Prostate gland (tissue), 2 donors: ENCODE measurements at regions not wholly inside any gene's neighbourhood (a gene's known extent, or its start where the extent isn't known, plus 50 kb on each side); places are given as distances from the start of the nearest gene placed in this dataset.

Source experiments
- DNase-seq: peaks from one replicate; pipeline ENCODE4 v3.0.0-alpha.2; 2019; ENCODE audit warnings: low spot score
- H3K27ac ChIP-seq, 2 donors: fragments of 200-600 bp; sonication (generic); 2 replicates each; pipeline ENCODE4 v1.5.1; 2017 to 2019
- H3K27me3 ChIP-seq: fragments of 200-600 bp; sonication (generic); replicated peaks from 2 replicates; pipeline ENCODE4 v1.5.1; 2019; ENCODE audit not compliant: insufficient read depth
- H3K36me3 ChIP-seq, 2 donors: fragments of 200-600 bp; sonication (generic); 1 replicate in 1 of 2; 2 replicates in 1 of 2; pipeline versions ENCODE4 v1.5.1 to v1.8.1; 2017 to 2019
- H3K4me1 ChIP-seq: fragments of 200-600 bp; sonication (generic); replicated peaks from 2 replicates; pipeline ENCODE4 v1.5.1; 2019
- H3K4me3 ChIP-seq, 2 donors: fragments of 200-600 bp; sonication (generic); 2 replicates each; pipeline ENCODE4 v1.5.1; 2017 to 2019
- H3K9me3 ChIP-seq: fragments of 200-600 bp; sonication (generic); 2 replicates; pipeline ENCODE4 v1.5.1; 2017
- CTCF ChIP-seq, 4 experiments: fragments of 200-600 bp in 2 of 4; fragments of 450-650 bp in 2 of 4; sonication (generic) in 2 of 4; IDR thresholded peaks; 1 replicate in 3 of 4; 2 replicates in 1 of 4; pipeline ENCODE4 v1.5.1; 2016 to 2019; ENCODE audit warnings: antibody characterized with exemption in 4 of 4, mild to moderate bottlenecking in 2 of 4, moderate library complexity in 2 of 4
- POLR2A ChIP-seq: fragments of 450-650 bp; IDR thresholded peaks from one replicate; pipeline ENCODE4 v1.6.1; 2016; ENCODE audit warnings: antibody characterized with exemption, mild to moderate bottlenecking
- POLR2AphosphoS5 ChIP-seq: sonication (generic); formaldehyde crosslinking; IDR thresholded peaks from one replicate; pipeline ENCODE4 v1.6.1; 2017; ENCODE audit warnings: antibody characterized with exemption
- WGBS: methylation state at CpG from one replicate; pipeline ENCODE4 v1.1.5; 2018; 5-methylcytosine and 5-hydroxymethylcytosine counted together
- intact Hi-C: fragments of 100-400 bp; cut with DNase I; formaldehyde crosslinking; loops from one replicate; pipeline ENCODE4 v1.14.2; 2022

DNA sequence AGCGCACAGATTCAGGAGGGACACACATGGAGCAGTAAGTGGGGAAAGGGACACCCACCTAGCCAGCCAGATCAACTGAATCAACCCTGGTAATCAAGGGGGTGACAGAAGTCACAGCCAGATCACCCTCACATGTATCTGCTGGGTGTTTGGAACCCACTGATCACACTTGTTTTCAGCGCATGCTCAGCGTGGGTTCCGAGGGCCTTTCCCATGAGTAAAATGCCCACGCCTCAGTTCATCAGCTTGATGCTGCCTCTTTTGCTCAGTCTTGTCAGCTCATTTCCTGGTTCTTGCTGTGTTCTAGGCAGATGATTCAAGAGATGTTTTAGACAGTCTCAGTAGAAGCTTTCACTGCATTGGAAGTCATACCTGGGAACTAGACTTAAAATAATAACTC lies 123.2 kb upstream of the SLC30A5 start:
- H3K27me3 ChIP-seq: no peaks in the 10 kb centered on the region
- 99% methylated on average over 5 of the region's 5 CpGs for WGBS

DNA sequence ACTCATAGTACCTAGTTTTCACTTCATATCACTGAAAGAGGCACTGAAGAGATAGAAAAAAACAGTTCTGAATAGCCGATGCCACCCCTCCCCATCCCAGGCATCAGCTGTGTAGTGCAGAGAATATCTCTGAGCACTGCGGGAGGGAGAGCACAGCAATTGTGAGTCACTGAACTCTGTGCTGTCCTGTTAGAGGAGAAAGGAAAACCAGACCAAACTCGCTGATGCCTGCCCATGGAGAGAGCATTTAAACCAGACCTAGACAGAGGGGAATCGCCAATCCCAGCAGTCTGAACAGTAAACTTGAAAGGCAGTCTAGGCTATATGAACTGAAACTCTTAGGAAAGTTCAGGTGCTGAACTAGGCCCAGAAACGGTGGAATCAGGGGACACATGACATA lies 120.1 kb upstream of the SLC30A5 start:
- H3K9me3 ChIP-seq: no peaks in the 10 kb centered on the region
- WGBS: 99% methylated on average over 5 of the region's 5 CpGs
- intact Hi-C loops: no loop called here
- no peaks in the 10 kb centered on the region for H3K4me1 ChIP-seq
- H3K27me3 ChIP-seq: no peaks in the 10 kb centered on the region
- no peak overlapping the region for H3K4me3 ChIP-seq
- no peaks in the 10 kb centered on the region for H3K36me3 ChIP-seq
- DNase-seq: no peak
- no peak overlapping the region for H3K27ac ChIP-seq
- TF ChIP-seq CTCF (IDR thresholded peaks at IDR 0.05) (no peak), POLR2AphosphoS5 (no peak), POLR2A (no peak)

More for the DNA sequence above, 123.2 kb upstream of the SLC30A5 start:
- intact Hi-C loops: no loop called here
- TF ChIP-seq CTCF (IDR thresholded peaks at IDR 0.05) (no peak), POLR2AphosphoS5 (no peak), POLR2A (no peak)
- H3K27ac ChIP-seq: no peak overlapping the region
- no peak for DNase-seq
- H3K9me3 ChIP-seq: no peaks in the 10 kb centered on the region
- no peaks in the 10 kb centered on the region for H3K4me1 ChIP-seq
- H3K36me3 ChIP-seq: no peaks in the 10 kb centered on the region
- no peak overlapping the region for H3K4me3 ChIP-seq

DNA sequence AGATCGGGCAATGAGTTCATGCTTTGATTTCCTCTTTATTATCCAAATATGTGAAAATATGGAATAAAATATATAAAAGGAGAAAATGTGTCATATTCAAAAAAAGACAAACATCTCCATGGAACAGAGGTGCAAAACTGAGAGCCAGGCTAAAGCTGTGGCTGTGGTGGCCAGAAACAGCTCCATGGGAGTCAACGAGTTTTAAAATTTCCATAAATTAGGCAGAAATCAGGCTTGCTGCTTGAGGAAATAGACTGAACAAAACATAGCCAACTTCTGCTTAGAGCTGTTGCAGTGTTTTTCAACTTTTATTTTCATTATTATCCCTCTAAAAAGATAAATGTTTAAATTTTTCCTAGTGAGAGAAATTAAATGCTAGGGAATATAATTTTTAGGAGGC lies 110.8 kb upstream of the SLC30A5 start:
- Histone ChIP-seq H3K27me3 (no peaks in the 10 kb centered on the region), H3K4me1 (no peaks in the 10 kb centered on the region), H3K4me3 (no peak overlapping the region), H3K27ac (no peak overlapping the region), H3K9me3 (no peaks in the 10 kb centered on the region), H3K36me3 (no peaks in the 10 kb centered on the region)
- intact Hi-C loops: no loop called here
- no peak for DNase-seq
- TF ChIP-seq POLR2A (no peak), CTCF (IDR thresholded peaks at IDR 0.05) (no peak), POLR2AphosphoS5 (no peak)
- 93% methylated on average over 2 of the region's 2 CpGs for WGBS

GRCh38 chr5:68983959-68984358 lies 109.9 kb upstream of the SLC30A5 start:
- intact Hi-C loops: no loop called here
- Histone ChIP-seq H3K36me3 (no peaks in the 10 kb centered on the region), H3K9me3 (no peaks in the 10 kb centered on the region), H3K27ac (no peak overlapping the region), H3K4me3 (no peak overlapping the region), H3K4me1 (no peaks in the 10 kb centered on the region), H3K27me3 (no peaks in the 10 kb centered on the region)
- WGBS: 75% methylated on average over 3 of the region's 3 CpGs
- TF ChIP-seq POLR2A (no peak), POLR2AphosphoS5 (no peak), CTCF (IDR thresholded peaks at IDR 0.05) (no peak)
- no peak for DNase-seq

DNA sequence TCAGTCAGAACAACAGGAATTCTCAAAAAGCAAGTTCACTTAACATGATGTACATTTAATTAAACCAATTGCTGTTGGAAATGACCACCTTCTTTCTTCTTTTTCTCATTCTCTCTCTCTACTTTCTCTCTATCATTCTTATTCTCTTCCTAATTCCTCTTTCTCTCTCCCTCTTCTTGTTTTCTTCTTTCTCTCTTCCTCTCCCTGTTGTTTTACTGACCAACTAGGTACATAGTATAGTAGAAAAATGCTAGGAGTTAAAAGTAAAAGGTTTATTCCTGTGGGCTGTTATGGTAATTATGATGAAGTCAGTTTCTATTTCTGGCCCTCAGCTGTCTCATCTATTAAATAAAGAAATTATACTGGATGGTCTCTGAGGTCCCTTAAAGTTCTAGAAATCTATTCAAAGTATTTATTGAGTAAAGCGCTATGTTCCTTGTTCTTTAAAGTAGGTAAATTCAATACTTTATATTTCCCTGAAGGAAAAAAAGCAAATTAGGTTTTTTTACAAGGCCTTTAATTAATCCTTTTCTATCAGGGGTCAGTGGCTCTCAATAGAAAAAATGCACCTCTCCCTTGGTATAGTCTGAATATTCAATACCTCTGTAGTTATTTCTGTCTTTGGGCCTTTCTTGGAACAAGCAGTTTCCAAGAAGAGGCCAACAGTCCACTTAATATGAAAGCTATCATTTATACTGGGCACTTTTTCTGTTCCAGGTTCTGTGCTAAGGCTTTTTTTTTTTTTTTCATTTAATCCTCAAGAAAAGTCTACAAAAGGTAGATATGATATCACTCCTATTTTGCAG lies 102.3 kb upstream of the SLC30A5 start:
- no peak overlapping the region for H3K27ac ChIP-seq
- no peak for DNase-seq
- no peaks in the 10 kb centered on the region for H3K27me3 ChIP-seq
- peaks cover 2% of the 10 kb centered on the region for H3K4me1 ChIP-seq
- no peaks in the 10 kb centered on the region for H3K36me3 ChIP-seq
- no peaks in the 10 kb centered on the region for H3K9me3 ChIP-seq
- intact Hi-C loops: no loop called here
- no peak overlapping the region for H3K4me3 ChIP-seq
- WGBS: 90% methylated on average over 1 of the region's 1 CpG
- no peak for TF ChIP-seq CTCF (IDR thresholded peaks at IDR 0.05)
- no peak for TF ChIP-seq POLR2AphosphoS5
- no peak for TF ChIP-seq POLR2A
